ENCODE measurements at regions not wholly inside any gene's neighbourhood (a gene's known extent, or its start where the extent isn't known, plus 50 kb on each side); places are given as distances from the start of the nearest gene placed in this dataset.

- Histone ChIP-seq H2AFZ (ENCODE audit: low read length) (no peak overlapping the region), H4K20me1 (ENCODE audit: control insufficient read depth, insufficient read depth, insufficient read length) (no peaks in the 10 kb centered on the region), H3K4me1 (ENCODE audit: insufficient read depth, low read length) (no peaks in the 10 kb centered on the region), H3K56ac (ENCODE audit: insufficient read length, low read depth, low read length) (no peak overlapping the region), H3K9me3 (ENCODE audit: control insufficient read depth, low read depth, low read length) (no peaks in the 10 kb centered on the region), H2BK12ac (ENCODE audit: insufficient read length, low read depth, low read length) (no peak overlapping the region), H2BK20ac (ENCODE audit: low read depth, low read length, poor library complexity, severe bottlenecking) (no peak overlapping the region), H4K5ac (ENCODE audit: insufficient read length, low read depth, low read length) (no peak overlapping the region), H2BK5ac (ENCODE audit: insufficient read length, low read length) (no peak overlapping the region), H2AK5ac (ENCODE audit: insufficient read length, low read length) (no peak overlapping the region), H2BK15ac (ENCODE audit: low read depth, low read length) (no peak overlapping the region), H3K79me2 (ENCODE audit: insufficient read depth, low read length) (no peaks in the 10 kb centered on the region), H4K91ac (ENCODE audit: insufficient read length, low read depth, low read length) (no peak overlapping the region), H3K23me2 (ENCODE audit: insufficient read length, low read depth, low read length, poor library complexity, severe bottlenecking) (no peaks in the 10 kb centered on the region), H3K14ac (ENCODE audit: insufficient read depth, low read length) (no peak overlapping the region), H3K18ac (ENCODE audit: insufficient read length, low read depth, low read length) (no peak overlapping the region), H3K27me3 (ENCODE audit: insufficient read depth, low read length) (no peaks in the 10 kb centered on the region), H3K23ac (ENCODE audit: insufficient read length, low read depth, low read length) (no peak overlapping the region), H3K79me1 (ENCODE audit: insufficient read depth, low read depth, low read length, poor library complexity, severe bottlenecking) (no peaks in the 10 kb centered on the region), H2BK120ac (ENCODE audit: low read depth, low read length, poor library complexity, severe bottlenecking) (no peak overlapping the region), H3K4me2 (ENCODE audit: insufficient read depth, insufficient read length, low read length) (no peak overlapping the region), H3K9ac (ENCODE audit: extremely low read depth, insufficient read length, low read length) (no peak overlapping the region), H3T11ph (ENCODE audit: low read length) (no peak overlapping the region), H4K8ac (replicated peaks; ENCODE audit: insufficient read length, low read depth, low read length) (no peak overlapping the region), H3K4ac (ENCODE audit: low read depth, low read length) (no peak overlapping the region), H3K27ac (ENCODE audit: insufficient read length, low read depth, low read length) (no peak overlapping the region)
- H3K36me3 Mint-ChIP-seq (ENCODE audit: insufficient read depth in 1 of 3, low read depth in 3 of 3), result no peaks in the 10 kb centered on the region; a peak in 1 of 7 replicates
- no peak for TF ChIP-seq CTCF (conservative IDR thresholded peaks at IDR 0.05)
- H3K4me3 Mint-ChIP-seq, result no peak overlapping the region
- DNase-seq, result no peak
- H3K27me3 Mint-ChIP-seq (ENCODE audit: low read depth), result no peaks in the 10 kb centered on the region
- H3K27ac Mint-ChIP-seq, result no peak overlapping the region
- H3K4me1 Mint-ChIP-seq, result no peaks in the 10 kb centered on the region; a peak in 1 of 4 replicates
- H3K9me3 Mint-ChIP-seq, result peaks cover 0 to 3% of the 10 kb centered on the region in 2 experiments; a peak in 2 of 5 replicates
Observed at GRCh38 chr5:113864437-113864836, 350.9 kb downstream of the YTHDC2 start.
